ENCODE measurements at regions not wholly inside any gene's neighbourhood (a gene's known extent, or its start where the extent isn't known, plus 50 kb on each side); places are given as distances from the start of the nearest gene placed in this dataset.

GRCh38 chr15:93865586-93865985, 365.8 kb upstream of the MCTP2 start:
- peak; percentile 52 to 77 (median 72) for DNase-seq

GRCh38 chr15:93862791-93863190, 368.6 kb upstream of the MCTP2 start:
- DNase-seq, result peak; percentile 89 to 97 (median 94)

GRCh38 chr15:93861956-93862741, 369.2 kb upstream of the MCTP2 start:
- peak; percentile 45 to 79 (median 68) for DNase-seq

- no peak for DNase-seq
Observed at GRCh38 chr15:93861413-93861812, 369.9 kb upstream of the MCTP2 start.

GRCh38 chr15:93860701-93861100, 370.7 kb upstream of the MCTP2 start:
- DNase-seq, result no peak

GRCh38 chr15:93859176-93859575, 372.2 kb upstream of the MCTP2 start:
- DNase-seq, result no peak

GRCh38 chr15:93855181-93855826, 376.1 kb upstream of the MCTP2 start:
- no peak for DNase-seq

- DNase-seq, result no peak
Observed at GRCh38 chr15:93854088-93854487, 377.3 kb upstream of the MCTP2 start.

GRCh38 chr15:93852761-93853160, 378.6 kb upstream of the MCTP2 start:
- DNase-seq, result no peak

- DNase-seq, result no peak
Observed at GRCh38 chr15:93848490-93848889, 382.9 kb upstream of the MCTP2 start.

- DNase-seq, result no peak
Observed at GRCh38 chr15:93848076-93848475, 383.3 kb upstream of the MCTP2 start.

GRCh38 chr15:93846148-93846547, 385.2 kb upstream of the MCTP2 start:
- DNase-seq, result no peak

- no peak for DNase-seq
Observed at GRCh38 chr15:93837450-93837849, 393.9 kb upstream of the MCTP2 start.

GRCh38 chr15:93835344-93835743, 396.0 kb upstream of the MCTP2 start:
- DNase-seq, result no peak

GRCh38 chr15:93831641-93832040, 399.7 kb upstream of the MCTP2 start:
- DNase-seq, result no peak

GRCh38 chr15:93830221-93831080, 400.9 kb upstream of the MCTP2 start:
- no peak for DNase-seq

GRCh38 chr15:93829115-93829870, 402.1 kb upstream of the MCTP2 start:
- DNase-seq, result peak; percentile 74 to 93 (median 82)

- DNase-seq, result no peak
Observed at GRCh38 chr15:93826790-93827189, 404.6 kb upstream of the MCTP2 start.

- no peak for DNase-seq
Observed at GRCh38 chr15:93826293-93826692, 405.1 kb upstream of the MCTP2 start.

- DNase-seq, result no peak
Observed at GRCh38 chr15:93825682-93826081, 405.7 kb upstream of the MCTP2 start.

GRCh38 chr15:93823971-93824913, 407.1 kb upstream of the MCTP2 start:
- no peak for DNase-seq

Measured in suppressor macrophage (primary cell).